PFSK-1 (cell line): ENCODE measurements at regions not wholly inside any gene's neighbourhood (a gene's known extent, or its start where the extent isn't known, plus 50 kb on each side); places are given as distances from the start of the nearest gene placed in this dataset.

ENCODE experiments used
- FOXP2 ChIP-seq: optimal IDR thresholded peaks from 2 replicates; pipeline ENCODE3; 2011; ENCODE audit warnings: borderline replicate concordance, control low read depth, inconsistent platforms; ENCODE audit not compliant: insufficient read depth; ENCODE audit errors: extremely low read length, extremely low read depth
- POLR2AphosphoS5 ChIP-seq: IDR thresholded peaks from 2 replicates; pipeline ENCODE4 v1.6.1; 2012; ENCODE audit warnings: low read depth, mild to moderate bottlenecking, control low read depth, low read length, moderate library complexity
- REST ChIP-seq, 2 experiments: IDR thresholded peaks; 2 replicates each; pipeline versions ENCODE4 v1.6.1 to v1.8.0; 2011 to 2012; ENCODE audit warnings: low read depth in 2 of 2, low read length in 2 of 2, control low read depth in 1 of 2, inconsistent platforms in 1 of 2, mild to moderate bottlenecking in 1 of 2, moderate library complexity in 1 of 2; ENCODE audit not compliant: insufficient read depth in 1 of 2
- SIN3A ChIP-seq: IDR thresholded peaks from 2 replicates; pipeline ENCODE4 v1.6.1; 2012; ENCODE audit warnings: mild to moderate bottlenecking, low read length, moderate library complexity, borderline replicate concordance; ENCODE audit not compliant: insufficient read depth
- TAF1 ChIP-seq: IDR thresholded peaks from 2 replicates; pipeline ENCODE4 v1.6.1; 2012; ENCODE audit warnings: low read length, control low read depth, borderline replicate concordance; ENCODE audit not compliant: insufficient read depth

- TF ChIP-seq POLR2AphosphoS5 (no peak), FOXP2 (no peak), TAF1 (no peak), REST (IDR thresholded peaks at IDR 0.05; ENCODE audit: insufficient read depth in 1 of 2, low read depth in 2 of 2, low read length in 2 of 2) (no peak), SIN3A (no peak)
Observed at GRCh38 chr2:215879977-215880940, 133.1 kb downstream of the MREG start.
